ENCODE measurements at regions not wholly inside any gene's neighbourhood (a gene's known extent, or its start where the extent isn't known, plus 50 kb on each side); places are given as distances from the start of the nearest gene placed in this dataset.
A peak's percentile ranks its signal among the peaks of the same experiment; 100 is the strongest.
"Not testable (repeated sequence)": the region's sequence is repeated elsewhere in the genome, so short reads cannot be mapped to it uniquely, and the experiment has no call there.

DNA sequence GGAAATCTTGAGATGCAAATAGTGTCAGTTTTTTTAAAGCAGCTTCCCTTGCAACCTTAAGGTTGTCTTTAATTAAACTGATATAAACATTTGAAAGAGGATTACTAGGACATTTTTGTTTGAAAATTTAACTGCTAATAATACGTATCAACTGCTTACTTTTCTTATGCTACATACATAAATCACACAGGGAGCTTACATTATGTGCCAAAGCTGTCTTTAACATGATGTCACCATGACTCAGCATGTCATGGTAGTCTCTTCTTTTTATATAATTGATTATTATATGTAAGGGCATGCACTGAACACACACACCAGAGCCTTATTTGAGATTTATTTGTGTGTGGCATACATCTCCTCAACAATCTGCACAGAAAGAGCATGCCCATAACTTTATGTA is 63.0 kb upstream of the PTHLH start:
- no peak for TF ChIP-seq CTCF (IDR thresholded peaks at IDR 0.05; ENCODE audit: unreplicated experiment)
- Mint-ChIP-seq H3K27me3 (ENCODE audit: unreplicated experiment) (no peaks in the 10 kb centered on the region), H3K4me1 (ENCODE audit: unreplicated experiment) (peaks cover 26% of the 10 kb centered on the region), H3K4me3 (ENCODE audit: unreplicated experiment) (no peak overlapping the region), H3K9me3 (ENCODE audit: unreplicated experiment) (no peaks in the 10 kb centered on the region), H3K36me3 (ENCODE audit: low read depth, unreplicated experiment) (no peaks in the 10 kb centered on the region), H3K27ac (ENCODE audit: unreplicated experiment) (peak overlapping the region; percentile 81)
- DNase-seq (ENCODE audit: low spot score), result no peak

DNA sequence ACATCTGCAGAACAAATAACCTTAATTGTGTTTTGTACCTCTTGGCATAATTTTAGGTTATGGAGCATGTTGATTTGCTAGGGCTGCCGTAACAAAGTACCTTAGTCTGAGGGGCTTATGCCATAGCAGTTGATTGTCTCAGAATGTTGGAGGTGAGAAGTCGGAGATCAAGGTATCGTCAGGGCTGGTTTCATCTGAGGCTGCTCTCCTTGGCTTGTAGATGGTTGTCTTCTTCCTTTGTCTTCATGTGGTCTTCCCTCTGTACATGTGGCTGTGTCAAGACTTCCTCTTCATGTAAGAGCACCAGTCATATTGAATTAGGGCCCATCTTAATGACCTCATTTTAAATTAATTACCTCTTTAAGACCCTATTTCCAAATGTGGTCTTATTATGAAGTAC is 64.4 kb upstream of the PTHLH start:
- TF ChIP-seq CTCF (IDR thresholded peaks at IDR 0.05; ENCODE audit: unreplicated experiment), result no peak
- no peak overlapping the region for H3K4me3 Mint-ChIP-seq (ENCODE audit: unreplicated experiment)

DNA sequence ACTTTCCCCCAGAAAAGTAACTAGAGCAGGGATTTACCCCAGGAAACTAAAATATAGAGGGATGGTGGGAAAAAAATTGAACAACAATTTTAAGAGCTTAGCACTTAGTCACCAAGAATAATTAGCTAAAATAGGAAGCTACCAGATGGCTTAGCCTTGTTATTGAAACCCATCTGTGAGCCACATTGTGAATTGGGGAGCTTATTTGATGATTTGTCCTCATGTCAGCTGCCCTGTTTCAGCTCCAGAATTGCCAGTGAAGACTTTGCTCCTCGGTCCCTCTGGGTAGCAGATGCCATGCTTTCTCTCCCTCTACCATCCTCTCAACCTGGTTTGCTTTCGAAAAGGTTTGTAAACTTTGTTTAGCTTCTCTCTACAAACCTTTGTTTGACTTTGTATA is 67.7 kb upstream of the PTHLH start:
- H3K27ac Mint-ChIP-seq (ENCODE audit: unreplicated experiment), result no peak overlapping the region
- H3K27me3 Mint-ChIP-seq (ENCODE audit: unreplicated experiment), result no peaks in the 10 kb centered on the region

More for the DNA sequence above, 64.4 kb upstream of the PTHLH start:
- no peaks in the 10 kb centered on the region for H3K27me3 Mint-ChIP-seq (ENCODE audit: unreplicated experiment)
- no peaks in the 10 kb centered on the region for H3K9me3 Mint-ChIP-seq (ENCODE audit: unreplicated experiment)
- no peaks in the 10 kb centered on the region for H3K36me3 Mint-ChIP-seq (ENCODE audit: low read depth, unreplicated experiment)
- H3K4me1 Mint-ChIP-seq (ENCODE audit: unreplicated experiment), result peaks cover 26% of the 10 kb centered on the region
- H3K27ac Mint-ChIP-seq (ENCODE audit: unreplicated experiment), result no peak overlapping the region
- no peak for DNase-seq (ENCODE audit: low spot score)

GRCh38 chr12:28046600-28046999 is 74.1 kb upstream of the PTHLH start:
- H3K4me1 Mint-ChIP-seq (ENCODE audit: unreplicated experiment); H3K27me3 Mint-ChIP-seq (ENCODE audit: unreplicated experiment); H3K9me3 Mint-ChIP-seq (ENCODE audit: unreplicated experiment); H3K36me3 Mint-ChIP-seq (ENCODE audit: low read depth, unreplicated experiment); DNase-seq (ENCODE audit: low spot score); H3K27ac Mint-ChIP-seq (ENCODE audit: unreplicated experiment); H3K4me3 Mint-ChIP-seq (ENCODE audit: unreplicated experiment): not testable (repeated sequence)

More for the DNA sequence above, 67.7 kb upstream of the PTHLH start:
- H3K9me3 Mint-ChIP-seq (ENCODE audit: unreplicated experiment), result no peaks in the 10 kb centered on the region
- no peak for DNase-seq (ENCODE audit: low spot score)
- no peak for TF ChIP-seq CTCF (IDR thresholded peaks at IDR 0.05; ENCODE audit: unreplicated experiment)
- H3K36me3 Mint-ChIP-seq (ENCODE audit: low read depth, unreplicated experiment), result no peaks in the 10 kb centered on the region
- no peak overlapping the region for H3K4me3 Mint-ChIP-seq (ENCODE audit: unreplicated experiment)
- peaks cover 2% of the 10 kb centered on the region for H3K4me1 Mint-ChIP-seq (ENCODE audit: unreplicated experiment)

- Mint-ChIP-seq H3K4me1 (ENCODE audit: unreplicated experiment) (no peaks in the 10 kb centered on the region), H3K9me3 (ENCODE audit: unreplicated experiment) (no peaks in the 10 kb centered on the region), H3K27me3 (ENCODE audit: unreplicated experiment) (no peaks in the 10 kb centered on the region), H3K36me3 (ENCODE audit: low read depth, unreplicated experiment) (no peaks in the 10 kb centered on the region), H3K27ac (ENCODE audit: unreplicated experiment) (no peak overlapping the region), H3K4me3 (ENCODE audit: unreplicated experiment) (no peak overlapping the region)
- DNase-seq (ENCODE audit: low spot score), result no peak
- TF ChIP-seq CTCF (IDR thresholded peaks at IDR 0.05; ENCODE audit: unreplicated experiment), result no peak
Measured at GRCh38 chr12:28050606-28051005, 78.1 kb upstream of the PTHLH start.
